ENCODE measurements at regions not wholly inside any gene's neighbourhood (a gene's known extent, or its start where the extent isn't known, plus 50 kb on each side); places are given as distances from the start of the nearest gene placed in this dataset.
A peak's percentile ranks its signal among the peaks of the same experiment; 100 is the strongest.

DNA sequence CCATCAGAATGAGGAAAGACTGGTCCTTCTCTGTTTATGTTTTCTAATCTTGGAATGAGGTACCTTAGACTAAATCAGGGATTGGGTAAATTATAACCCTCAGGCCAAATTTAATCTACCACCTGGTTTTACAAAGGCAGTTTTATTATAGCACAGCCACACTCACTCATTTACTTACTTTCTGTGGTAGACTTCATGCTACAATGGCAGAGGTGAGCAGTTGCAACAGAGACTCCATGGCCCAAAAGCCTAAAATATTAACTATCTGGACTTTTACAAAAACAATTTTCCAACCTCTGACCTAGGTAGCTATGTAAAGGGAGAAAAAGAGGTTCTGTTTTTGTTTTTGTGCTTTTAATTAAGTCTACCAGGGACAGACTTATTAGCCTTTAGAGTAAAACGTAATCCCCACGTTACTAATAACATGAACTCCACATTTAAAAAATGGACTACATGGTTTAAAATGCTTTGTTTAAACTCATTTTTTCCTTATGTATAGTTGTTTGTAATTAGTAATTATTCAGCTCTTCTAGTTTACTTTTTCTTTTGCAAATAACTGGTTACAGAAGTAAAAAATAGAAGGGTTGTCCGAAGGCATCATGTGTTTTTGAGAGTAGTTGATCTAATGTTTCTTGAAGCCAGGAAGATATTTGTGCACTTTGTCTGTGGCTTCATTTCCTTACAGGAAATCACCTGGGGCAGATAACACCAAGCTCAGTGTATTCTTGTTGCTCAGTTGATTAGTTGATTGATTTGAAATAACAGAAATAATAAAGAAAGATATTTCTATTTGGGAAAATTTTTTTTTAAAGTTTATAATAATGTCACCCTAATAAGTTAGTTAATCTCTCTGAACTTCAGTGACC is 57.6 kb upstream of the ATP2B1 start (continued):
- TF ChIP-seq, protein P1, sequence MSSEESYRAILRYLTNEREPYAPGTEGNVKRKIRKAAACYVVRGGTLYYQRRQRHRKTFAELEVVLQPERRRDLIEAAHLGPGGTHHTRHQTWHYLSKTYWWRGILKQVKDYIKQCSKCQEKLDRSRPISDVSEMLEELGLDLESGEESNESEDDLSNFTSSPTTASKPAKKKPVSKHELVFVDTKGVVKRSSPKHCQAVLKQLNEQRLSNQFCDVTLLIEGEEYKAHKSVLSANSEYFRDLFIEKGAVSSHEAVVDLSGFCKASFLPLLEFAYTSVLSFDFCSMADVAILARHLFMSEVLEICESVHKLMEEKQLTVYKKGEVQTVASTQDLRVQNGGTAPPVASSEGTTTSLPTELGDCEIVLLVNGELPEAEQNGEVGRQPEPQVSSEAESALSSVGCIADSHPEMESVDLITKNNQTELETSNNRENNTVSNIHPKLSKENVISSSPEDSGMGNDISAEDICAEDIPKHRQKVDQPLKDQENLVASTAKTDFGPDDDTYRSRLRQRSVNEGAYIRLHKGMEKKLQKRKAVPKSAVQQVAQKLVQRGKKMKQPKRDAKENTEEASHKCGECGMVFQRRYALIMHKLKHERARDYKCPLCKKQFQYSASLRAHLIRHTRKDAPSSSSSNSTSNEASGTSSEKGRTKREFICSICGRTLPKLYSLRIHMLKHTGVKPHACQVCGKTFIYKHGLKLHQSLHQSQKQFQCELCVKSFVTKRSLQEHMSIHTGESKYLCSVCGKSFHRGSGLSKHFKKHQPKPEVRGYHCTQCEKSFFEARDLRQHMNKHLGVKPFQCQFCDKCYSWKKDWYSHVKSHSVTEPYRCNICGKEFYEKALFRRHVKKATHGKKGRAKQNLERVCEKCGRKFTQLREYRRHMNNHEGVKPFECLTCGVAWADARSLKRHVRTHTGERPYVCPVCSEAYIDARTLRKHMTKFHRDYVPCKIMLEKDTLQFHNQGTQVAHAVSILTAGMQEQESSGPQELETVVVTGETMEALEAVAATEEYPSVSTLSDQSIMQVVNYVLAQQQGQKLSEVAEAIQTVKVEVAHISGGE (CRISPR knock-in tag; IDR thresholded peaks at IDR 0.05) = no peak
- TF ChIP-seq ATF7 (IDR thresholded peaks at IDR 0.05; ENCODE audit: low read depth) (peak; percentile 57), HDAC6 (IDR thresholded peaks at IDR 0.05; ENCODE audit: unreplicated experiment) (no peak), FOS (IDR thresholded peaks at IDR 0.05; ENCODE audit: borderline replicate concordance, extremely low read depth, insufficient read length) (no peak), HDAC2 (IDR thresholded peaks at IDR 0.05) (no peak), CBFB (IDR thresholded peaks at IDR 0.05; ENCODE audit: low read depth) (peak; percentile 80), BRCA1 (IDR thresholded peaks at IDR 0.05; ENCODE audit: low read depth, low read length) (no peak), RCOR1 (conservative IDR thresholded peaks at IDR 0.05; ENCODE audit: low read depth, low read length) (no peak), ZNF24 (IDR thresholded peaks at IDR 0.05) (0 out of 2 replicates have a peak, but pooled peaks have one; percentile 12), EED (IDR thresholded peaks at IDR 0.05; ENCODE audit: low read depth) (peak; percentile 75), NFYA (IDR thresholded peaks at IDR 0.05; ENCODE audit: borderline replicate concordance, low read depth, low read length) (no peak), ZNF207 (IDR thresholded peaks at IDR 0.05; ENCODE audit: borderline replicate concordance) (no peak), ZNF274 (IDR thresholded peaks at IDR 0.05; ENCODE audit: insufficient read depth, insufficient read length) (no peak), GABPA (IDR thresholded peaks at IDR 0.05; ENCODE audit: low read depth) (no peak), BHLHE40 (IDR thresholded peaks at IDR 0.05; ENCODE audit: borderline replicate concordance in 1 of 2, low read depth in 2 of 2, low read length in 1 of 2) (peak; percentile 25 to 29; a peak in 2 of 4 replicates), RUNX3 (IDR thresholded peaks at IDR 0.05; ENCODE audit: low read length) (peak; percentile 99), CREM (IDR thresholded peaks at IDR 0.05; ENCODE audit: low read depth) (peak; percentile 80), POLR2A (IDR thresholded peaks at IDR 0.05; ENCODE audit: low read depth, low read length) (no peak), PAX5 (IDR thresholded peaks at IDR 0.05; ENCODE audit: borderline replicate concordance, low read depth, low read length) (peak; percentile 66; the same call in 1 of the 2 replicates), CBX5 (IDR thresholded peaks at IDR 0.05; ENCODE audit: low read depth) (no peak), PAX8 (IDR thresholded peaks at IDR 0.05) (no peak), SMARCA5 (IDR thresholded peaks at IDR 0.05) (no peak), STAT3 (IDR thresholded peaks at IDR 0.05; ENCODE audit: low read depth, low read length) (peak; percentile 78; the same call in 1 of the 2 replicates)
- TF ChIP-seq, protein P2, sequence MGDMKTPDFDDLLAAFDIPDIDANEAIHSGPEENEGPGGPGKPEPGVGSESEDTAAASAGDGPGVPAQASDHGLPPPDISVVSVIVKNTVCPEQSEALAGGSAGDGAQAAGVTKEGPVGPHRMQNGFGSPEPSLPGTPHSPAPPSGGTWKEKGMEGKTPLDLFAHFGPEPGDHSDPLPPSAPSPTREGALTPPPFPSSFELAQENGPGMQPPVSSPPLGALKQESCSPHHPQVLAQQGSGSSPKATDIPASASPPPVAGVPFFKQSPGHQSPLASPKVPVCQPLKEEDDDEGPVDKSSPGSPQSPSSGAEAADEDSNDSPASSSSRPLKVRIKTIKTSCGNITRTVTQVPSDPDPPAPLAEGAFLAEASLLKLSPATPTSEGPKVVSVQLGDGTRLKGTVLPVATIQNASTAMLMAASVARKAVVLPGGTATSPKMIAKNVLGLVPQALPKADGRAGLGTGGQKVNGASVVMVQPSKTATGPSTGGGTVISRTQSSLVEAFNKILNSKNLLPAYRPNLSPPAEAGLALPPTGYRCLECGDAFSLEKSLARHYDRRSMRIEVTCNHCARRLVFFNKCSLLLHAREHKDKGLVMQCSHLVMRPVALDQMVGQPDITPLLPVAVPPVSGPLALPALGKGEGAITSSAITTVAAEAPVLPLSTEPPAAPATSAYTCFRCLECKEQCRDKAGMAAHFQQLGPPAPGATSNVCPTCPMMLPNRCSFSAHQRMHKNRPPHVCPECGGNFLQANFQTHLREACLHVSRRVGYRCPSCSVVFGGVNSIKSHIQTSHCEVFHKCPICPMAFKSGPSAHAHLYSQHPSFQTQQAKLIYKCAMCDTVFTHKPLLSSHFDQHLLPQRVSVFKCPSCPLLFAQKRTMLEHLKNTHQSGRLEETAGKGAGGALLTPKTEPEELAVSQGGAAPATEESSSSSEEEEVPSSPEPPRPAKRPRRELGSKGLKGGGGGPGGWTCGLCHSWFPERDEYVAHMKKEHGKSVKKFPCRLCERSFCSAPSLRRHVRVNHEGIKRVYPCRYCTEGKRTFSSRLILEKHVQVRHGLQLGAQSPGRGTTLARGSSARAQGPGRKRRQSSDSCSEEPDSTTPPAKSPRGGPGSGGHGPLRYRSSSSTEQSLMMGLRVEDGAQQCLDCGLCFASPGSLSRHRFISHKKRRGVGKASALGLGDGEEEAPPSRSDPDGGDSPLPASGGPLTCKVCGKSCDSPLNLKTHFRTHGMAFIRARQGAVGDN (IDR thresholded peaks at IDR 0.05) = peak; percentile 42; the same call in 1 of the 2 replicates
- TF ChIP-seq, protein P3, sequence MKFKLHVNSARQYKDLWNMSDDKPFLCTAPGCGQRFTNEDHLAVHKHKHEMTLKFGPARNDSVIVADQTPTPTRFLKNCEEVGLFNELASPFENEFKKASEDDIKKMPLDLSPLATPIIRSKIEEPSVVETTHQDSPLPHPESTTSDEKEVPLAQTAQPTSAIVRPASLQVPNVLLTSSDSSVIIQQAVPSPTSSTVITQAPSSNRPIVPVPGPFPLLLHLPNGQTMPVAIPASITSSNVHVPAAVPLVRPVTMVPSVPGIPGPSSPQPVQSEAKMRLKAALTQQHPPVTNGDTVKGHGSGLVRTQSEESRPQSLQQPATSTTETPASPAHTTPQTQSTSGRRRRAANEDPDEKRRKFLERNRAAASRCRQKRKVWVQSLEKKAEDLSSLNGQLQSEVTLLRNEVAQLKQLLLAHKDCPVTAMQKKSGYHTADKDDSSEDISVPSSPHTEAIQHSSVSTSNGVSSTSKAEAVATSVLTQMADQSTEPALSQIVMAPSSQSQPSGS (IDR thresholded peaks at IDR 0.05; ENCODE audit: low read length) = peak; percentile 79

Measured in GM12878 (cell line).